Thyroid gland (tissue), 4 donors: ENCODE measurements at regions not wholly inside any gene's neighbourhood (a gene's known extent, or its start where the extent isn't known, plus 50 kb on each side); places are given as distances from the start of the nearest gene placed in this dataset.

Source experiments
- CTCF ChIP-seq, 6 experiments: fragments of 200-600 bp in 3 of 6; fragments of 450-650 bp in 3 of 6; sonication (generic) in 3 of 6; IDR thresholded peaks; one replicate each; pipeline ENCODE4 v1.5.1; 2016 to 2019; ENCODE audit warnings: antibody characterized with exemption in 6 of 6, mild to moderate bottlenecking in 2 of 6, inconsistent platforms in 1 of 6, moderate library complexity in 1 of 6
- POLR2A ChIP-seq, 2 donors: fragments of 450-650 bp; IDR thresholded peaks; one replicate each; pipeline ENCODE4 v1.6.1; 2017; ENCODE audit warnings: antibody characterized with exemption in 2 of 2, mild to moderate bottlenecking in 2 of 2, moderate library complexity in 1 of 2

- TF ChIP-seq POLR2A (IDR thresholded peaks at IDR 0.05) (no peak), CTCF (IDR thresholded peaks at IDR 0.05) (no peak)
These were observed 156.8 kb downstream of the GLI2 start for GRCh38 chr2:120892271-120892966.
